RWPE1 (cell line): ENCODE measurements at regions not wholly inside any gene's neighbourhood (a gene's known extent, or its start where the extent isn't known, plus 50 kb on each side); places are given as distances from the start of the nearest gene placed in this dataset.
"Not testable (repeated sequence)": the region's sequence is repeated elsewhere in the genome, so short reads cannot be mapped to it uniquely, and the experiment has no call there.

ENCODE experiments used
- CTCF ChIA-PET: fragments of 350-600 bp; sonication (Branson Sonifier 250); formaldehyde crosslinking; extraction: SDS; loops from one replicate; lab custom pipeline; 2021; lab: Yijun Ruan, JAX
- POLR2A ChIA-PET: fragments of 400-600 bp; formaldehyde crosslinking; extraction: SDS; loops from one replicate; lab custom pipeline; 2020; ENCODE audit warnings: antibody characterized with exemption; ENCODE audit not compliant: low non-redundant PET; lab: Yijun Ruan, JAX
- DNase-seq: peaks from one replicate; pipeline ENCODE4 v3.0.0; 2012; ENCODE audit warnings: low spot score
- H3K27ac ChIP-seq: fragments of 450-650 bp; 2 replicates; pipeline ENCODE4 v1.5.1; 2017
- CTCF ChIP-seq: fragments of 450-650 bp; conservative IDR thresholded peaks from 2 replicates; pipeline ENCODE4 v1.5.1; 2017; ENCODE audit warnings: low read depth, mild to moderate bottlenecking

DNA sequence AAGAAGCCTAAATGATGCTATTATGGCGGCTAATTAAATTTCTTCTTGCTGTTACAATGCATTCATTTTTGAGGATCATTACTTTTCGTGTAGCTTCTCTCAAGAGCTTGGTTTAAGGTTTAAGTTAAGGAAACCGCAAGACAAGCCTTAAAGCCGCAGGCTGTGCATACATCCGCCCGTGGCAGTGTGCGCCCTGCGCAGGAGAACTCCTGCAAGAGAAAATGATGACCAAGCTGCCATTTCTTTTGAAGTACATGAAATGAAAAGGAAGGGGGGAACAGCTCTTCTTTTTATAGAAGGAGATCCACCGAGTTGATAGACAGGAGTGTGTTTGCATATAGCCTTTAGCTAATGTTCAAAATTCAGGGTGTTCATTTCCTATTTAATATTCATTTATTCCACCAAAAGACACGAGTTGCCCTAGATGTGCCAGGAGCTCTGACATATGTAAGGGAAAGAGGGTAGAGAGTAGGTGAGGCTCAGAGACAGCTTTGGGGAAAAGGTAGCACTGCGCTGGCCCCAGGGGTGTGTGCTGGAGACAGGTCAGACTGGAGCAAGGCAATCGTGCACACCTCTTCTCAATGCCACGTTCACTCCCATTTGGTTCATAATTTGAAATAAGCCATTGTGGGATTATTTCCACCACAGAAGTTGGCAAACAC is 112.1 kb upstream of the LDB2 start:
- no peak for TF ChIP-seq CTCF
- ChIA-PET CTCF (interaction anchor here (0.5 to 0.6 kb wide), 2 partner anchors 455 to 685 kb away, joined by 3 read pairs; no protein-coding TSS in a partner anchor), POLR2A (no interaction called here)
- no peak overlapping the region for H3K27ac ChIP-seq
- DNase-seq = no peak

DNA sequence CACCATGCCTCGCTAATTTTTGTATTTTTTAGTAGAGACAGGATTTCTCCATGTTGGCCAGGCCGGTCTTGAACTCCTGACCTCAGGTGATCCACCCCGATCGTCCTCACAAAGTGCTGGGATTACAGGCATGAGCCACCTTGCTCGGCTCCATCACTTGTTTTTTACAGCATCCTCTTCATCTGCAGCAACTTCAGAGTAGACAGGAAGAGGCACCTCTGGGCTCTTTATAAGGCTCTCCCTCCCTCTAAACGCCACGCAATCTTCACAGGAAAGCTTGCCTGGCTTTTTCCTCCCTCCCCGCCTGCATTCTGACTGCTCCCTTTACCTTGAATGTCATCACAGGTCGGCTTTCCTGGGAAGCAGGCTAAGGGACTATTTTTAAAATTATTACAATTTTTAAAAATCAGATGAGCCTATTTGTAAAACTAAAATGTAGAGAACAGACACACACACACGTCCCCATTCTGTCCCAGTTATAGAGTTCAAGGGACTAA is 111.5 kb upstream of the LDB2 start:
- CTCF ChIA-PET = no interaction called here
- POLR2A ChIA-PET = no interaction called here
- no peak for DNase-seq
- H3K27ac ChIP-seq = no peak overlapping the region
- TF ChIP-seq CTCF = no peak

DNA sequence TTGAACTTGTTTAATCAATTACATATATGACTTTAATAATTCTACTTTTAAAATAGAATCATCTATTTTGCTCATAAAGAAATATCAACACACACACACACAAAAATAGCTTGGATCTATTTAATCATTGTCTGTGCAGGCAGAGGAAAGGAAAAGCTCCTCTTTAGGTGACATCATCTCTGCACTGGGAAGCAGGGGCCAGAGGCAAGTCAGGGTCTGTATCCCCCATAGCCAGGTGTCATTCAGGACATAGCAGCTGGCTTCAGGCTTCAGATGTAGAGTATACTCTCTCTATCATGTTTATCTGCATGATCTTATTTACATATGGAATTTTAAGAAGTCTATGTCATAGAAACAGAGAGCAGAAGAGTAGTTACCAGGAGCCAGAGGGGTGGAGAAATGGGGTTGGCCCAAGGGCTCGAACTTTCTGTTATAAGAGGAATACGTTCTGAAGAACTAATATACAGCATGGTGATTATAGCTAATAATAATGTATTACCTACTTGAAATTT is 110.4 kb upstream of the LDB2 start:
- no peak for TF ChIP-seq CTCF
- CTCF ChIA-PET = no interaction called here
- POLR2A ChIA-PET = no interaction called here
- no peak overlapping the region for H3K27ac ChIP-seq
- no peak for DNase-seq

DNA sequence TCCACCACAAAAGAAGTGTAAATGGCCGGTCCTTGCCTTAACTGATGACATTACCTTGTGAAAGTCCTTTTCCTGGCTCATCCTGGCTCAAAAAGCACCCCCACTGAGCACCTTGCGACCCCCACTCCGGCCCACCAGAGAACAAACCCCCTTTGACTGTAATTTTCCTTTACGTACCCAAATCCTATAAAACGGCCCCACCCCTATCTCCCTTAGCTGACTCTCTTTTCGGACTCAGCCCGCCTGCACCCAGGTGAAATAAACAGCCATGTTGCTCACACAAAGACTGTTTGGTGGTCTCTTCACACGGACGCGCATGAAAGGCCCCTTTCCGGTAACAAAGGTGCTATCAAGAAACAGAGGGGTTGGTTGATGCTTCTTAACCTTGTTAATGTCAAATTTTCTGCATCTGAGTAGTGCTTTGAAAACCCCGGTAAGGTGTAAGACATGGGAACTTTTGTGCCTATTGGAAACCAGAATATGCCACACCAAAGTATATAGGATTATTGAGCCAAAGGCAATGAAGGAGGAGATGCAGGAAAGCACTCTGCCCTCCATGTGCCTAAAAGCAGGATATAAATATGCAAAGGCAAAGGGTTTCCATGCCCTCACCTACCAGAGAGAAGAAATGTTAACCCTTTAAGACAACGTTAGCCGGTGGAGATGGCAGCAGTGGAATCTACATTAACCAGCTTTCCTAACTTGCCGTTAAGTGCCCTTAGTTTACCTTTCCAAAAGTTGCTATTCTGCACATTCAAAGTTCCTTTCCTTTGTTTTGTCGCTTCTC is 105.4 kb upstream of the LDB2 start:
- CTCF ChIA-PET, DNase-seq, H3K27ac ChIP-seq, POLR2A ChIA-PET: not testable (repeated sequence)

GRCh38 chr4:16995451-16995850 is 97.0 kb upstream of the LDB2 start:
- POLR2A ChIA-PET = no interaction called here
- H3K27ac ChIP-seq = no peak overlapping the region
- DNase-seq = no peak
- no peak for TF ChIP-seq CTCF
- CTCF ChIA-PET = no interaction called here

GRCh38 chr4:16993956-16994840 is 95.8 kb upstream of the LDB2 start:
- ChIA-PET CTCF (no interaction called here), POLR2A (no interaction called here)
- no peak for DNase-seq
- H3K27ac ChIP-seq = no peak overlapping the region
- TF ChIP-seq CTCF = no peak
